ENCODE measurements at regions not wholly inside any gene's neighbourhood (a gene's known extent, or its start where the extent isn't known, plus 50 kb on each side); places are given as distances from the start of the nearest gene placed in this dataset.

DNA sequence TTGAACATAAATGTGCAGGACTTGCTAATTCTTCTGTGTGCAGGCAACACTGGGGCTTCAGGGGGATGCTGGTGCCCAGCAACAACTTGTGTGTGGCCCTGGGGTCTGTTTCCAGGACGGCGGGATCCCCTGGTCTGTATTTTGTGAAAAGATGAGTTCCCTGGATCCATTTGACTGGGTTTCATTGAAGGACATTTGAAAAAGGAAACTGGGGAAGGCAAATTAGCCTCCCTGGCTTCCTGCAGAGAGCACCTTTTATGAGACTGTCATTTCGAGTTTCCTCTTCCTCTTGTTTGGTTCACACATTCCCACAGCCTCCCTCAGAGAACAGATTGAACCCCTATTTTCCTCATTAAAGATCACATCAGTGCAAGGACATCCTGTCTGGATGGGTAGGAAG lies 63.1 kb downstream of the FOXI1 start:
- TF ChIP-seq SCMH1 (CRISPR knock-in tag; IDR thresholded peaks at IDR 0.05; ENCODE audit: borderline replicate concordance) (no peak), MYNN (CRISPR knock-in tag; IDR thresholded peaks at IDR 0.05; ENCODE audit: low read depth) (no peak), IRX3 (CRISPR knock-in tag; IDR thresholded peaks at IDR 0.05; ENCODE audit: borderline replicate concordance, low read depth) (no peak), GABPB1 (CRISPR knock-in tag; IDR thresholded peaks at IDR 0.05) (no peak), RAD21 (CRISPR knock-in tag; IDR thresholded peaks at IDR 0.05) (no peak), CBX5 (CRISPR knock-in tag; IDR thresholded peaks at IDR 0.05; ENCODE audit: borderline replicate concordance) (no peak)
- TF ChIP-seq, protein P1, sequence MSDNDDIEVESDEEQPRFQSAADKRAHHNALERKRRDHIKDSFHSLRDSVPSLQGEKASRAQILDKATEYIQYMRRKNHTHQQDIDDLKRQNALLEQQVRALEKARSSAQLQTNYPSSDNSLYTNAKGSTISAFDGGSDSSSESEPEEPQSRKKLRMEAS (IDR thresholded peaks at IDR 0.05): no peak
- TF ChIP-seq, protein P2, sequence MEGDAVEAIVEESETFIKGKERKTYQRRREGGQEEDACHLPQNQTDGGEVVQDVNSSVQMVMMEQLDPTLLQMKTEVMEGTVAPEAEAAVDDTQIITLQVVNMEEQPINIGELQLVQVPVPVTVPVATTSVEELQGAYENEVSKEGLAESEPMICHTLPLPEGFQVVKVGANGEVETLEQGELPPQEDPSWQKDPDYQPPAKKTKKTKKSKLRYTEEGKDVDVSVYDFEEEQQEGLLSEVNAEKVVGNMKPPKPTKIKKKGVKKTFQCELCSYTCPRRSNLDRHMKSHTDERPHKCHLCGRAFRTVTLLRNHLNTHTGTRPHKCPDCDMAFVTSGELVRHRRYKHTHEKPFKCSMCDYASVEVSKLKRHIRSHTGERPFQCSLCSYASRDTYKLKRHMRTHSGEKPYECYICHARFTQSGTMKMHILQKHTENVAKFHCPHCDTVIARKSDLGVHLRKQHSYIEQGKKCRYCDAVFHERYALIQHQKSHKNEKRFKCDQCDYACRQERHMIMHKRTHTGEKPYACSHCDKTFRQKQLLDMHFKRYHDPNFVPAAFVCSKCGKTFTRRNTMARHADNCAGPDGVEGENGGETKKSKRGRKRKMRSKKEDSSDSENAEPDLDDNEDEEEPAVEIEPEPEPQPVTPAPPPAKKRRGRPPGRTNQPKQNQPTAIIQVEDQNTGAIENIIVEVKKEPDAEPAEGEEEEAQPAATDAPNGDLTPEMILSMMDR (CRISPR knock-in tag; IDR thresholded peaks at IDR 0.05): no peak
